ENCODE measurements at regions not wholly inside any gene's neighbourhood (a gene's known extent, or its start where the extent isn't known, plus 50 kb on each side); places are given as distances from the start of the nearest gene placed in this dataset.

GRCh38 chr7:124130-124949 lies 68.0 kb upstream of the FAM20C start:
- DNase-seq, result no peak

GRCh38 chr7:125061-125475 lies 67.3 kb upstream of the FAM20C start:
- DNase-seq, result no peak

- DNase-seq, result no peak
Measured at GRCh38 chr7:125661-126060, 66.7 kb upstream of the FAM20C start.

GRCh38 chr7:126368-126767 lies 66.0 kb upstream of the FAM20C start:
- DNase-seq, result no peak

- DNase-seq, result no peak
Measured at GRCh38 chr7:127064-127598, 65.2 kb upstream of the FAM20C start.

GRCh38 chr7:128171-129080 lies 63.9 kb upstream of the FAM20C start:
- DNase-seq, result no peak

GRCh38 chr7:129366-130221 lies 62.8 kb upstream of the FAM20C start:
- no peak for DNase-seq

- no peak for DNase-seq
Measured at GRCh38 chr7:130222-130572, 62.2 kb upstream of the FAM20C start.

GRCh38 chr7:130875-131780 lies 61.2 kb upstream of the FAM20C start:
- no peak for DNase-seq

GRCh38 chr7:131781-132482 lies 60.4 kb upstream of the FAM20C start:
- no peak for DNase-seq

GRCh38 chr7:132899-133298 lies 59.5 kb upstream of the FAM20C start:
- no peak for DNase-seq

GRCh38 chr7:133470-133869 lies 58.9 kb upstream of the FAM20C start:
- DNase-seq, result no peak

- DNase-seq, result no peak
Measured at GRCh38 chr7:134029-134428, 58.3 kb upstream of the FAM20C start.

- no peak for DNase-seq
Measured at GRCh38 chr7:134561-135256, 57.7 kb upstream of the FAM20C start.

- DNase-seq, result no peak
Measured at GRCh38 chr7:135257-135653, 57.1 kb upstream of the FAM20C start.

GRCh38 chr7:135731-136645 lies 56.4 kb upstream of the FAM20C start:
- DNase-seq, result no peak

- DNase-seq, result no peak
Measured at GRCh38 chr7:137094-137891, 55.1 kb upstream of the FAM20C start.

- no peak for DNase-seq
Measured at GRCh38 chr7:139131-139530, 53.2 kb upstream of the FAM20C start.

All from stimulated activated CD4-positive, alpha-beta T cell treated with anti-CD3 and anti-CD28 coated beads, Interleukin-15, amount 100 ng/mL, for 24 hours (primary cell).